Subcutaneous abdominal adipose tissue (tissue), 5 donors: ENCODE measurements at regions not wholly inside any gene's neighbourhood (a gene's known extent, or its start where the extent isn't known, plus 50 kb on each side); places are given as distances from the start of the nearest gene placed in this dataset.

Experiments
- H3K27ac ChIP-seq: one replicate; pipeline ENCODE4 v1.7.0; 2013; ENCODE audit warnings: low read depth, mild to moderate bottlenecking, inconsistent platforms, low read length, moderate library complexity
- H3K27me3 ChIP-seq, 5 donors: one replicate each; pipeline ENCODE4 v1.7.0; 2013; ENCODE audit warnings: low read length in 5 of 5, inconsistent platforms in 1 of 5; ENCODE audit not compliant: control insufficient read depth in 5 of 5, insufficient read depth in 4 of 5
- H3K36me3 ChIP-seq, 5 donors: one replicate each; pipeline ENCODE4 v1.7.0; 2013; ENCODE audit warnings: low read length in 5 of 5; ENCODE audit not compliant: control insufficient read depth in 5 of 5, insufficient read depth in 5 of 5
- H3K4me1 ChIP-seq, 5 donors: one replicate each; pipeline ENCODE4 v1.7.0; 2013; ENCODE audit warnings: low read length in 5 of 5, mild to moderate bottlenecking in 3 of 5, moderate library complexity in 1 of 5; ENCODE audit not compliant: control insufficient read depth in 5 of 5, insufficient read depth in 5 of 5
- H3K4me3 ChIP-seq, 5 donors: one replicate each; pipeline ENCODE4 v1.7.0; 2013; ENCODE audit warnings: low read length in 5 of 5, low read depth in 1 of 5
- H3K9ac ChIP-seq, 5 donors: one replicate each; pipeline ENCODE4 v1.7.0; 2013; ENCODE audit warnings: low read length in 5 of 5, mild to moderate bottlenecking in 4 of 5, moderate library complexity in 3 of 5
- H3K9me3 ChIP-seq, 5 donors: one replicate each; pipeline ENCODE4 v1.7.0; 2013; ENCODE audit warnings: low read length in 5 of 5; ENCODE audit not compliant: control insufficient read depth in 5 of 5
- donor health status: healthy.
- donor health status: healthy.
- donor health status: healthy.
- donor health status: healthy.
- donor health status: healthy.

DNA sequence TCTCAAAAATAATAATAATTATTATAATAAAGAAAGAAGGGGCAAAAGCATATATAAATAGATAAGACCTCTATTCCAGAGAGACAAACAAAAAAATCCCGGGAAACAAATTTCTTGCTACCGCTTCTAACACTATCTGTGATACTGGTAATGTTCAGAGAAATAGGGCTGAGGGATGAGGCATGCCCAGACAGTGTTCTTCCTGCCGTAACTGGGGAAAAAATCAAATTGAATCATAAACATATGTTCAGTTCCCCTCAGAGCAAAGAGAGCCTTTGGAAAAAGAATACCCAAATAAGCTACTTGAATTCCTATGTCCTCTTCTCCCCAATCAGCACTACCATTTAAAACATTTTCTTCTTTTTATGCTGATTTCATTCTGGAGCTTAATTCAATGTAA lies 688.0 kb downstream of the KCNJ2 start:
- no peaks in the 10 kb centered on the region for H3K4me1 ChIP-seq
- no peaks in the 10 kb centered on the region for H3K36me3 ChIP-seq

DNA sequence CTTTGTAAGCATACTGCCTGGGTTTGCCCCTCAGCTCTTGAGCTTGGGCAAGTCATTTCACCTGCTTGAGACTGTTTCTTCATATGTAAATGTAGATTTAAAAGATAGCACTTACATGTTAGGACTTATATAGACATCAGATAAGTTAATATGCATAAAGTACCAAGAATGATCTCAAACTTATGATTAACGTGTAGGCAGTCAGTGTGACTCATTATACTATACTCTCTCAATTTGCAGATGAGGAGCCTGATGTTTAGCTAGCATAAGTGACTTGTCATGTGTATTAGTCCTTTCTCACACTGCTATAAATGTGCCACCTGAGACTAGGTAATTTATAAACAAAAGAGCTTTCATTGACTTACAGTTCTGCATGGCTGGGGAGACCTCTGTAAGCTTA lies 690.5 kb downstream of the KCNJ2 start:
- Histone ChIP-seq H3K9ac (no peak overlapping the region), H3K36me3 (no peaks in the 10 kb centered on the region), H3K4me1 (no peaks in the 10 kb centered on the region), H3K27ac (no peak overlapping the region), H3K4me3 (no peak overlapping the region), H3K9me3 (no peaks in the 10 kb centered on the region), H3K27me3 (no peaks in the 10 kb centered on the region)

More for the DNA sequence above, 688.0 kb downstream of the KCNJ2 start:
- no peak overlapping the region for H3K4me3 ChIP-seq
- no peaks in the 10 kb centered on the region for H3K9me3 ChIP-seq
- no peak overlapping the region for H3K27ac ChIP-seq
- no peaks in the 10 kb centered on the region for H3K27me3 ChIP-seq
- H3K9ac ChIP-seq, result no peak overlapping the region

DNA sequence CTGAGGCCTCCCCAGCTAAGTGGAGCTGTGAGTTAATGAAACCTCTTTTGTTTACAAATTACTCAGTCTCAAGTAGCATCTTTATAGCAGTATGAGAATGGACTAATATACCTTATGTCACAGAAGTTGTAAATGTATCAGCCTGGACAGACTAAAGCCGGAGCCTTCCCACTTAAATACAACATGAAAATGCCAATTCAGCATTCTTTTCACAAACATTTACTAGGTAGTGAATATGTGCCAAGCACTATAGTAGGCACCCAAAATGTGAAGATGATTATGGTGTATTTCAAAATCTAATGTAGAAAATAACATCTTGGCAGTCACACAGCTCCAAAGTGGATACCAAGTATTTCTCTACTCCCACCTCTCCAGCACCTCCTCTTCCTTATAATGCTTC lies 693.0 kb downstream of the KCNJ2 start:
- H3K9me3 ChIP-seq, result no peaks in the 10 kb centered on the region
- H3K27me3 ChIP-seq, result no peaks in the 10 kb centered on the region
- H3K4me3 ChIP-seq, result no peak overlapping the region
- H3K36me3 ChIP-seq, result no peaks in the 10 kb centered on the region
- no peak overlapping the region for H3K27ac ChIP-seq
- H3K4me1 ChIP-seq, result no peaks in the 10 kb centered on the region
- H3K9ac ChIP-seq, result no peak overlapping the region

DNA sequence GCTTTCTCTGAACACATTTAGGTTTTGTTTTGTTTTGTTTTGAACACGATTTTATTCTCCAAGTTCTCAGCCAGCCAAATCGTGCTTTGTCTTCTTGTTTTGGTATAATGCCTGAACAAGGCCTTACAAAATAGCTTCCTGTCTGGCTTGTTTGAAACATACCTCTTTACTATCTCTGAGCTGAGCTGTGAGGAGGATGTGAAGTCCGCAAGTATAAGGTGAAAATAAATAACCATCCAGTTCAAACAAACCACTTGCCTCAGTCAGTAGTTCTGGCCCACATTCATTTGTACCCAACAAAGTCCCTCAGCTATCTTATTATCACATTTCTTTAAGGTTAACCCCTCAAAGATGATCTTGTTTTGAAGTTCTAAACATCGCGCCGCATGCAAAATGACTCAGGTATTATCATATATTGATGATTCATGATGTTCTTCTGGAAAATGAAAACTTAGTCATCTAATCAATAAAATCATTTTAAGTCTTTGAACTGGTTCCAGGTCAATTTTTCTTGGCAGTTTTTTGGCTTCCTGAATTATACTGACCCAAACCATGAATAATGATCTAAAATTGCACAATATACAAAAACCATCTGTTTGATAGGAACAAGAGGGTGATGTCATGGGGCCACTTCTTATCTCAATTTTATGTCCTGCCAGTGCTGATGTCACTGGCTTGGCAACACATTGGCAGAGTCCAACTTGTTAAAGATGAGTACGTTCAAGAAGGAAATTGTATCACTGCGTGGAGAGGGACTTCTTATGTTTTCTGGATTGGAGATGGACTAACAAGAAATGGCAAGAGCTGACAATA lies 694.3 kb downstream of the KCNJ2 start:
- Histone ChIP-seq H3K9ac (no peak overlapping the region), H3K36me3 (no peaks in the 10 kb centered on the region), H3K27ac (no peak overlapping the region), H3K27me3 (no peaks in the 10 kb centered on the region), H3K4me1 (no peaks in the 10 kb centered on the region), H3K4me3 (no peak overlapping the region), H3K9me3 (no peaks in the 10 kb centered on the region)

DNA sequence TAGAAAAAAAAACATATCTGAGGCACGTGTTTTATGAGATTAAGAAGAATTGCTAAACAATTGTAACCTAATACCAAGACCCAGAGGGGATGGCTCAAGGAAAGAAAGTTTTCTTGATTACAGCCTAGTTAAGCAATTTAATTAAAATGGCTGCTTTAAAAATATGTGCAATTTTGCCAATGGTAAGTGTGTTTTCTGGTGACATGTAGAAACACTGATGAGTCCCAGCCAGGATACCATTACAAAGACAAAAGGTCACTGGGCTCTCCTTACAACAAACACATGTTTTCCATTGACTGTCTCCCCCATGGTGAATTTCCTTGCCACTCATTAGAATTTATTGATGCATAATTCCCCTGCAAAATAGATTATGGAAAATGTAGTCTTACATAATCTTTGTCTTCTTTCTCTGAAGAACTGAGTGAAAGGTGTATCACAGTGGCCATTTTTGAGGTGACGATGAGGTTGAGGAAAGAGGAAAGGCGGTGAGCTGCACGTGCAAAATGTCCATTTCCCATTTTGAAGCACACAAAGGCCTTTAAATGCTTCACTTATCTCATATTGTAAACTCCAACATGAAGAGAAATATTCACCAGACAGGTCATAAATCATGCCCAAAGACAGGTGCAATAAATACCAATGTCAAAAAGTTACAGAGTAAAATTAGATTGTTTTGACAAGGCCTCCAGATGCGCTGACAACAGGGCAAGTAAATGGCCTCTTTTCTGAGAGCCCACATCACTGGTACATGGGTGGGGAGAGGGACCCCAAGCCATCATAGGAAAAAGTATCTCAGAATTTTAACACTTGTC lies 696.9 kb downstream of the KCNJ2 start:
- Histone ChIP-seq H3K36me3 (no peaks in the 10 kb centered on the region), H3K9me3 (no peaks in the 10 kb centered on the region), H3K27ac (no peak overlapping the region), H3K27me3 (no peaks in the 10 kb centered on the region), H3K4me3 (no peak overlapping the region), H3K9ac (no peak overlapping the region), H3K4me1 (peaks cover 0 to 2% (median 0%) of the 10 kb centered on the region in 5 donors)

DNA sequence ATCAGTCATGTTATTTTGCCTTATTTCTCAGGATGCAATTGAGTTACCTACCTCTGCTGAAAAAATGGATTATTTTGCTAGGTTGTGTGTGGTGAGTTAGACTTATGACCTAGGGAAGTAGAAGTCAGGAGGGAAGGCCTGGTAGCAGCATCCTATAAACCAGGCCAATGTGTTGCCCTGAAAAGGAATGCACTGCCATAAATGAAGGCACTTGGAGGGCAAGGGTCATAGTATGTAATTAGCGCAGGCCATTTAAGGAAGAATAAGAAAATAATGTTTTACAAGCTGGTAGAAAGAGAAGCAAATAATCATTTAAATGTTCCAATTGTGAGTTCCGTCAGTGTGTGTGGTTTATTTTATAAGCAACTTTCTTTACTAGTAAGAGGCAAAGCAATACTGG lies 698.8 kb downstream of the KCNJ2 start:
- H3K4me1 ChIP-seq, result peaks cover 0 to 10% (median 0%) of the 10 kb centered on the region in 5 donors
- no peaks in the 10 kb centered on the region for H3K36me3 ChIP-seq
- no peak overlapping the region for H3K9ac ChIP-seq
- H3K4me3 ChIP-seq, result no peak overlapping the region
- H3K9me3 ChIP-seq, result no peaks in the 10 kb centered on the region
- H3K27me3 ChIP-seq, result no peaks in the 10 kb centered on the region
- H3K27ac ChIP-seq, result no peak overlapping the region

DNA sequence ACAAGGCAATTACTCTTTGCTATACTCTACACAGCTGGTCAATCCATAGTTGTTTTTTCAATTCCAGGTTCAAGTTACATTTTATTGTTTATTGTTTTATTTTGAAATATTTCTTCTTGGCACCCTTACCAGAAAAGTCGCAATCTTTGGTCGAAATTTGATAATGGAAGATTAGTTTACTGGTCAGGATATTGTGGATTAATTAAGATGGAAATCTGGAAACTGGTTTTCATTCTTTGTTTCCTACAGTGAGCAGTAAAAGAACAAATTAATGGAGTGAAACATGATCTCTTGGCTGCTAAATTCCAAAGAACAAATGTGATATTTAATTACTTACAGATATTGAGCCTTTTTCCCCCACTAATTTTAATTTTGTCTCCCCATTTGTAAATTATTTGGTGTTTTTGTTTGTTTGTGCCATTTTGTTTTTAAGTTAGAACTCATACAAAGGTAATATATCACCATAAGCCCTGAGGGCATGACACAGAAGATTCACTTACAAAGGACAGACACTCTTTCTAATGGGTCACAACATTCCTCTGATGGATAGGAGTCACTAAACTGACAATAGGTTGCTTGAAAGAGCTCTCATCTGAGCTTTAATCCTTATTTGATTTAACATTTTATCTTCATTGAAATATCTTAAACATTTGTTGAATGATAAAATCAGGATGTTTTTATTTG lies 700.2 kb downstream of the KCNJ2 start:
- no peak overlapping the region for H3K9ac ChIP-seq
- H3K27ac ChIP-seq, result no peak overlapping the region
- H3K27me3 ChIP-seq, result no peaks in the 10 kb centered on the region
- no peaks in the 10 kb centered on the region for H3K9me3 ChIP-seq
- no peaks in the 10 kb centered on the region for H3K36me3 ChIP-seq
- no peak overlapping the region for H3K4me3 ChIP-seq
- H3K4me1 ChIP-seq, result peaks cover 0 to 10% (median 0%) of the 10 kb centered on the region in 5 donors

DNA sequence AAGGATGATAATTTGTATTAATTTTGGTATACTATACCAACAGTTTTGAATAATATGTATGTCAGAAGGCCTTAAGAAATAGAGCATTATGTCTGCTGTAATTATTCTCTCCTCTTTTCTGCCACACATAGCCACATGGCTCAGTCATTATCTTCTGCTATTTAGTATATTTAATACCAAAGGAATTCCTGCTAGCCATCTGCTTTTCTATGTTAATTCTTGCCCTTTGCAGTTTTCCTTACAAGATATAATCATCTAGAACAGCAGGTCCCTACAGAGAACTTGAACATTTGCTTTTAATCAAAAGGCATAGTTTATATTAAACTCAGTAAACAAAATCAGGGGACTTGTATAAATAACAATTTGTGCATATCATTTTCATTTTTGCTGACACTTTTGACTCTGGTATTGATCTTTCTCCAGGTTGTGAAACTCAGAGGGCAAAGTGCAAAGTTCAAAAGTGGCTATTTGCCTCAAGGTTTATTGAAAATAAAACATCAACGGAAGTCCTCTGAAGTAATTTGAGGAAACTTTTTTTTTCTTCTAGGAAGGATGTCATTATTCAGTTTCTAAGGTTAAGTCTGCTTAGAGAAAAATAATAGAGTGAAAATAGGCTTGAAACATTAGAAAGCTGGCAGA lies 702.0 kb downstream of the KCNJ2 start:
- H3K9me3 ChIP-seq, result no peaks in the 10 kb centered on the region
- H3K27me3 ChIP-seq, result no peaks in the 10 kb centered on the region
- peaks cover 0 to 10% (median 0%) of the 10 kb centered on the region in 5 donors for H3K4me1 ChIP-seq
- no peak overlapping the region for H3K9ac ChIP-seq
- H3K4me3 ChIP-seq, result no peak overlapping the region
- no peaks in the 10 kb centered on the region for H3K36me3 ChIP-seq
- H3K27ac ChIP-seq, result no peak overlapping the region

DNA sequence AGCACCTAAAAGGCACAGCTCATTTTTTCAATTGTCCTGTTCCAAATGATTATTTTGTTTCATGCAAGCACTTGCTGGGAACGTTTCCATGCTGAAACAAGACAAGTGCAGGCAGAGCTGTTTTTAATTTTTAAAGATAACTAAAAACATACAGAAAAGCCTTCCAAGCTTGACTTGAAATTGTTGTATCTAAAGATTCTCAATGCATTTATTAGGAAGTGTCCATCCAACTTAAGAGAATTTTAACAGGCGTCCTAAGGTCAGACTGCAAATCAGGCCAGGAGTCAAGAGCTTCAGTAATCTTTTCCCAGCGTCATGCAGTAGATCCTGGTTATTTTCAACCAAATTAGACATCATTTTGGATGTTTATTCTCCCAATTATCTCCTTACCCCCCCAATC lies 702.8 kb downstream of the KCNJ2 start:
- H3K27ac ChIP-seq, result no peak overlapping the region
- no peaks in the 10 kb centered on the region for H3K9me3 ChIP-seq
- H3K27me3 ChIP-seq, result no peaks in the 10 kb centered on the region
- peaks cover 0 to 10% (median 0%) of the 10 kb centered on the region in 5 donors for H3K4me1 ChIP-seq
- no peaks in the 10 kb centered on the region for H3K36me3 ChIP-seq
- H3K9ac ChIP-seq, result no peak overlapping the region
- H3K4me3 ChIP-seq, result no peak overlapping the region
